Activated naive CD8-positive, alpha-beta T cell treated with anti-CD3 and anti-CD28 coated beads, Interleukin-2, amount 50 U/mL, for 16 hours (primary cell): ENCODE measurements at regions not wholly inside any gene's neighbourhood (a gene's known extent, or its start where the extent isn't known, plus 50 kb on each side); places are given as distances from the start of the nearest gene placed in this dataset.
"Not testable (repeated sequence)": the region's sequence is repeated elsewhere in the genome, so short reads cannot be mapped to it uniquely, and the experiment has no call there.

Source experiments
- DNase-seq: peaks from one replicate; pipeline ENCODE4 v3.0.0-alpha.2; 2020; ENCODE audit warnings: low read depth, low spot score

- not testable (repeated sequence) for DNase-seq
Measured at GRCh38 chr2:76173206-76173605, 462.5 kb upstream of the GCFC2 start.

GRCh38 chr2:76172154-76172595 lies 461.5 kb upstream of the GCFC2 start:
- DNase-seq, result not testable (repeated sequence)

- DNase-seq, result no peak
Measured at GRCh38 chr2:76170856-76171255, 460.1 kb upstream of the GCFC2 start.

- DNase-seq, result no peak
Measured at GRCh38 chr2:76170009-76170384, 459.3 kb upstream of the GCFC2 start.

- DNase-seq, result no peak
Measured at GRCh38 chr2:76169276-76170008, 458.7 kb upstream of the GCFC2 start.

- no peak for DNase-seq
Measured at GRCh38 chr2:76163860-76164259, 453.1 kb upstream of the GCFC2 start.

GRCh38 chr2:76160670-76161069 lies 450.0 kb upstream of the GCFC2 start:
- DNase-seq, result no peak

GRCh38 chr2:76159042-76159648 lies 448.4 kb upstream of the GCFC2 start:
- no peak for DNase-seq

- no peak for DNase-seq
Measured at GRCh38 chr2:76157531-76157930, 446.8 kb upstream of the GCFC2 start.

GRCh38 chr2:76154981-76155380 lies 444.3 kb upstream of the GCFC2 start:
- DNase-seq, result no peak

- no peak for DNase-seq
Measured at GRCh38 chr2:76149846-76150245, 439.1 kb upstream of the GCFC2 start.

GRCh38 chr2:76139303-76139702 lies 428.6 kb upstream of the GCFC2 start:
- DNase-seq, result not testable (repeated sequence)

GRCh38 chr2:76128622-76129021 lies 417.9 kb upstream of the GCFC2 start:
- no peak for DNase-seq

GRCh38 chr2:76120176-76120575 lies 409.5 kb upstream of the GCFC2 start:
- DNase-seq, result no peak

- no peak for DNase-seq
Measured at GRCh38 chr2:76089683-76090082, 379.0 kb upstream of the GCFC2 start.

GRCh38 chr2:76083248-76083647 lies 372.5 kb upstream of the GCFC2 start:
- DNase-seq, result no peak

GRCh38 chr2:76082509-76082908 lies 371.8 kb upstream of the GCFC2 start:
- DNase-seq, result no peak

GRCh38 chr2:76080154-76080553 lies 369.4 kb upstream of the GCFC2 start:
- no peak for DNase-seq

GRCh38 chr2:76075126-76075525 lies 364.4 kb upstream of the GCFC2 start:
- no peak for DNase-seq

- DNase-seq, result no peak
Measured at GRCh38 chr2:76073992-76074604, 363.4 kb upstream of the GCFC2 start.

- DNase-seq, result no peak
Measured at GRCh38 chr2:76050196-76050595, 339.5 kb upstream of the GCFC2 start.

- no peak for DNase-seq
Measured at GRCh38 chr2:76044701-76045100, 334.0 kb upstream of the GCFC2 start.

- DNase-seq, result no peak
Measured at GRCh38 chr2:76039505-76039904, 328.8 kb upstream of the GCFC2 start.
